GM18861 (cell line): ENCODE measurements at regions not wholly inside any gene's neighbourhood (a gene's known extent, or its start where the extent isn't known, plus 50 kb on each side); places are given as distances from the start of the nearest gene placed in this dataset.
"Not testable (repeated sequence)": the region's sequence is repeated elsewhere in the genome, so short reads cannot be mapped to it uniquely, and the experiment has no call there.

Source experiments
- ATAC-seq: cut with Tn5 transposase; IDR thresholded peaks from one replicate; pipeline ENCODE4 v1.9.1; 2021; ENCODE audit not compliant: unreplicated experiment

DNA sequence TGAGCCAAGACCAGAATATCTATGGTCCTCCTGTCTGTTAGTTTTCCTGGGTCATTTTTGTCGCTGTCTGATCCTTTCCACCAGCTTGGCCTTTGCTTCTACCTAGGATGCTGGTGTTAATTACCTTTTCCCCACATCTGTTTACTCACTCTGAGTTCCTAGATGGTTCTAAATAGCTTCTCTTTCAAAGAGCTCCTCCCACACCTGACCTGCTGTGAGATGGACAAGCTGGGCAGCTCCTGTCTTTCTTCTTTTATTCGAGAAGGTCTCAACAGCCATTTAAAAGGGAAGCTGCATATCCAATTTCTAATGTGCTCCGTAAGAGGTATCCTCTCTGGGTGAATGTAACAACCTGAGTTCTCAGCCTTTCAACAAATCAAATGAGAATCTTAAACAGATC lies 156.2 kb downstream of the HRH4 start:
- ATAC-seq: no peak

DNA sequence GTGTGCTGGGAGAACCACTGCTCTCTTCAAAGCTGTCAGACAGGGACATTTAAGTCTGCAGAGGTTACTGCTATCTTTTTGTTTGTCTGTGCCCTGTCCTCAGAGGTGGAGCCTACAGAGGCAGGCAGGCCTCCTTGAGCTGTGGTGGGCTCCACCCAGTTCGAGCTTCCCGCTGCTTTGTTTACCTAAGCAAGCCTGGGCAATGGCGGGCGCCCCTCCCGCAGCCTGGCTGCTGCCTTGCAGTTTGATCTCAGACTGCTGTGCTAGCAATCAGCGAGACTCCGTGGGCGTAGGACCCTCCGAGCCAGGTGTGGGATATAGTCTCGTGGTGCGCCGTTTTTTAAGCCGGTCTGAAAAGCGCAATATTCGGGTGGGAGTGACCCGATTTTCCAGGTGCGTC lies 164.0 kb downstream of the HRH4 start:
- ATAC-seq: not testable (repeated sequence)

DNA sequence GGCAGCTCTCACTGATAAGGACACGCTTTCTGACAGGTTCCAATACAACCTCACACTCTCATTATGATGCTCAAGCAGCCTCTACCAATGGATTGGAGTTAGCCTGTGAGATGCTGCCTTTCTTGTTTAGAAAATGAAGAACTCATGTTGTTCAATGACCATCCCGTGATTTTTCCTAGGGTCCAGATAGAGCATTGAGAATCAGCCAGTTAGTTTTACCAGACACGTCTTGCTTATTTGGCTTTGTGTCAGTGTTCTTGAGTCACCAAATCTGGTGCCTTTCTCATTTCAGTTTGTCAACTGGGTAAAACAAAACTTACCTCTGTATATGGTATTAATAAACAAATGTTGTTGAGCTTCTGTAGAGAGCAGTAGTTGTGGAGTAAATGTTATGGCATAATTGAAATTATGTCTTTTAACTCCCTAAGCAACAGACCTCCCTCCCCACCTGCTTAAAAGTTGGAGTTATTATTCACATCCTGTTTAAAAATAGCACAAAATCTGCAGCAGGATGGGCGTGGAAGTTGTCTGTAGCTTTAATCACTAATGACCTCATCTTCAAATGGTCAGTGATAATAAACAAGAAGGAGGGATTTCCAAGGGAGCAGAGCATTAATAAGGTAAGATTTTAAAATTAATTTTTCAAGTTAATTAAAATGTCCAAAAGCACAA lies 167.3 kb downstream of the HRH4 start:
- no peak for ATAC-seq

DNA sequence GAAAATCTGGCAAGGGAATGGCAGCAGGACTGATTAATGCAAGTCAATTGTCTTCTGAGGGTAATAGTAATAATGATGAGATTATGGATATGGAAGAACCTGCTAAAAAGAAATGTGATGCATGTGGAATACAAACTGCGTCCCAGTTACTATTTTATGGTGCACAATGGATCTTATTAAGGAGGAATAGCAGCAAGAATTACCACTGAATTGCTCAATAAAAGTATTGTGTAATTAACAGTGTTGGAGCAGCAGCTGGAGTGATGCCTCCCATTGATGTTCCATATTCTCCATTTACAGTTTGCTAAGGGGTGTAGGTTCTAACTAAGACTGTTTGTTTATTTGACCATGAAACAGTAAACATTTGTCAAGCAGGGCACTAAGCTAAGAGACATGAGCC lies 167.9 kb downstream of the HRH4 start:
- no peak for ATAC-seq

DNA sequence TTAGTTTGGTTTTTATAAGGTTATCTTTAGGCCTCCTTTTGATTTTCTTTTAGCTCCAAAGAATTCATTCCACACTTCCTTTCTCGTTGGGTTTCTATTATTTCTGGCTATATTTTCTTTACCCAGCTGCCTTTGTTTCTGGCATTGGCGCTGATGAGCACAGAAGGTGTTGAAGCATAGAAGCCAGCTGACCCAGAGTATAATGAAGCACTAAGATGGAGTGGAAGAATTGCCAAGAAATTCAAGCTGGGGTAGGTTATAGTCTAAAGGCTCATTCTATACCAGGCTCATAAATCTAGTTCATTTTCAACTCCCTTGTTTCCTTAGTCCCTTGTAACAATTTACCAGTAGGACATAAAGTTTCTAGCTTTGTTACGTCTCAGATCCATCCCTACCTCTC lies 169.5 kb downstream of the HRH4 start:
- ATAC-seq: no peak

DNA sequence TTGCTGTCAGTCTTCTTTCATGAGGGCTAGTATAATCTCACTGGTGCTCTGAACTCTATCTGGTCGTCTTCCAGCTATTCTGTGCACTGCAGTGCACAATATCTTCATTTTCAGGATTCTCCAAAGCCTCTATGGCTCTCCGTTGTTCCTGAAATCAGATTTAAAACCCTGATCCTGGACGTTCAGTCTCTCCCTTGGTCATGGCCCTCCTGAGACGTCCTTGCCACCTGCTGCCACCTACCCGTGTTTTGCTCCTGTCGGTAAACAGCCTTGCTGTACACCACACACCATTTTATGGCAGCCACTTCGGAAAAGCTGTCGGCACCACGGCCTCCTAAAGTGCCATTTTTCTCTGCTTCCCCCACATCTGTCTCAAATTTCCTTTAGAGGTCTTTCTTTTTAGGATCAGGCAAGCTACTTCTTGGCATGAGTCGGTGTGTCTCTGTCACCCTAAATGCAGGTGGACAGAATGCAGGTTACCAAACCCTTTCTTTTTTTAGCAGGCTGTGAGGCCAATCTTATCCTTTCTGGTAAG lies 170.0 kb downstream of the HRH4 start:
- ATAC-seq: no peak

DNA sequence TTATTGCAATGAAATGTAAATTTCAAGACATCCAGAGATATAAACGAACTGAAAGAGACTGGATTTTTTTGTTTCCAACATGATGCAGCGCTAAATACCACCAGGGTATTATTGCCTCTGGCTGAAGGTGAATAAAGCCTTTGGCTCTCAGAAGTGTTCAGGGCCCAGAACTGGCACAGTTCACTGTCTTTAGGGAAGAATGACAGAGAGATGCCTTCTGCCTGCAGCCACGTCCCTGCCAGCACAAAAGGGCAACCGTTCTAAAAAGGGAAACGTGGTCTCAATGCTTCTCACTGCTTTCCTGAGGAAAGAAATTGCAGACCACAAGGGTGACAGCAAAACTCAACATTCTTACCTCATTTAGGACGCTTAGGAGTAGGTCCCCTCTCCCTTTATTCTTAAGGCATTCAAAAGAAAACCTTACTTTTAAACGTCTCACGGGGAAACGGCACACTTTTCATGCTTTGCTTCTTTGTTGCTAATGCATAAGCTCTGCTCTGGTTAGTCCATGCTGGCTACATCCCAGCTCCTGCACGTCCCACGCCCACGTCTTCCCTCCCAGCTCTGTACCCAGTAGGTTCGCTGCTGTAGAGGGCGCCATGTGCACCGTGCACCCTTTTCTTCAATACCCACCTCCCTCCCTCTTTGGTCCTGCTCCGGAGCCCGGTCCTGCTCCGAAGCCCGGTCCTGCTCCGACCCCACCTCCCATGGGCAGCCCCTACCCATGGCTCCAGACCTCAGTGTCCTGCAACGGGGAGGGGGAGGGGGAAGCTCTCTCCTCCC lies 171.0 kb downstream of the HRH4 start:
- ATAC-seq: no peak

DNA sequence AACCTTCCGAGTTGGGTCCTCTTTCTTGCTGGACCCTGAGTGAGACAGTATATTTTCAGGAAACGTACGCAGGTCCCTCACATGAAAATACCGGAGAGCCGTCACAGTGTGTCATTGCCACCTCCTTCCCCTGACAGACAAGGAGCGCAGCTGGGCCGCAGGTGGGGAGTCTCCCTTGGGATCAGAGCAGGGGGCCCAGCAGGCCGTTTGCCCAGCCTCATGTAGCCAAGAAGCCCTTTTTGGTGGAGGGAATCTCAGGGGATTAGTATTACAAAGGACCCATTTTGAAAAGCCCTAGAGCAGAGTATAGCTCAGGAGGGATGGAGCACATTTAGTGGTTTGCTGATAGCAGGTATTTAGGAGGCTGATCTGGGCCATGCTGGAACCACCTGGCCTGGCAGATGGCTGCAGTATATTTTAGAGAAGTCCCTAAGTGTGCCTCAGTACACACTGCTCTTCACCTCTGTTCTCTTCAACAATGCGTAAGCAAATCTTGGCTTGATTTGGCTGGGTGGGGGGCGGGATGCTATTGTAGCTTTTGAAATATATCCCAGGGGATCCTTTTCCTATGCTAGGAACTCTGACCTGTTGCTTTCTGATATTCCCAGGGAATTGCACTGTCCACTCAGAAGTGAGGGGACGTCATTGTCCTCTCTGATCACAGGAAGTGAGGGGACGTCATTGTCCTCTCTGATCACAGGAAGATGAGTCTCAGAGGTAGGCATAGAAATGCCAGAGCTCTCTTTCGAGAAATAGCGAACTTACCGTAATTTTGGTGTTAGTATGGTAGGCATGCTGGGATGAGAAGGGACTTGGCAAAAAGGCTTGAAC lies 171.9 kb downstream of the HRH4 start:
- no peak for ATAC-seq

DNA sequence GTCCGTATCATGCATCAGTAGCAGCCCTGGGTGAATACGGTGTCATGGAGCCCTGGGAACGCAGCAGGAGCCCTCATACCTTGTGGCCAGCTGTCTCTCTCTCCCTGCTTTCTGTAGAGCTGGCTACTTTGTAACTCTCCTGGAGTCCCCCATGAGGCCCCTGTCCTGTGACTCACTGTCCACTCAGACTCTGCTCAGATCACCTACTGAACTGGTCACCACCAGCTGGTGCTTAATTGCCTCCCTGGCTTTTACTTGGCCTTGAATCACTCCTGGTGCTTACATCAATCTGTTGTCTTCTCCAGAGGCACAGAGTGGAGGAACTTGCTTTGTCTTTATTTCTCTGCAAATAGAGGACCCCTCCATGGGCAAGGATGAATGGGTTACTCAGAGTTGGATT lies 172.7 kb downstream of the HRH4 start:
- no peak for ATAC-seq

DNA sequence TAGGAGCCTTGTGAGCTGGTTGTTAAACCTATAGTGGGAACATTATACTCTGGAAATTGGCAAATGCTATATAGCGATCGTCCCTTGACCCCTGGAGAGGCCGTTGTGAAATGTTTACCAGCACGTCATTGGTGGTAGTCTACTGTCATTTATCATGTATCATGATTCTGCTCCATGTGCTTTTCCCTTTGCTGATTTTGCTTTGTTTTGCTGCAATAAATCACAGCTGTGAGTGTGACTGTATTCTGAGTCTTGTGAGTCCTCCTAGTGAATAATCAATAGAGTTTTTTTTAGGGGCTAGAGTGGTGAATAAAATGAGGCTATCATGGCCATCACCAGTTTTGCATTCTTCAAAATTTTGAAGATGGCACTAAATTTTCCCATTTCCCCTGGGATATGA lies 189.1 kb downstream of the HRH4 start:
- ATAC-seq: no peak

DNA sequence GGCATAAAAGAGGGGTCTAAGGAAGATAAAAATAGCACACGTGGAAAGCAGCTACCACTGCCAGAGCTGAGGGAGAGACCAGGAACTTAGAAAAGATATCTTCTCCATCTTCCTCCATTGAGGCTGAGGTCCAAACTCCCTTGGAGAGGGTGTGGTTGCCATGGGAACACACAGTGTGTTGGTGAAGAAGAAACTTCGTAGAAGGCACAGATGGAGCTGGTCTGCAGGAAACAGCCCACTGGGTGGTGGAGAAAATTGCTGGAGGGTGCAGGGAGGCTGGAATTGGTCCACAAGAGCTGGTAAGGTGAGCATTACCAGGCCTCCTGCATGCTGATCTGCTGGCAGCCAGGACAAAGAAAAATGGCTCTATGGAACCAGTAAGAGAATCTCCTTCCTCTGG lies 191.0 kb downstream of the HRH4 start:
- ATAC-seq: no peak

DNA sequence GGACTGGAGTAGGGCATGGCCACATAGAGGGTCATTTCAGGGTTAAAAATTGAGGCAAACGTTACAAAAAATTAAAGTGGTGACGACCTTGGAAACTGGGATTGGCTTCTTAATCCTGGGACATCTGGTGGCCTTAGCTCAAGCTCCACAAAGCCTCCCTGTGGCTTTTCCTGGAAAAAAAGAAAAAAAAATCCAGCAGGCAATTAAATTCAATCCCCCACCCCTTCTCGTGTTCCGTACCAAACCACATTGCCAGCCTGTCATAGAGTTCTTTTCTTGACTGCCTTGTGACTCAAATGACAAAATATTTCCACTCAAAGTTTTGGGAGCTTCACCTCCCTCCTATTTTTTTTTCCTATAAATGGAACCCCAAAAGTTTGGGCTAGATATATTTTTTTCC lies 195.6 kb downstream of the HRH4 start:
- ATAC-seq: no peak

DNA sequence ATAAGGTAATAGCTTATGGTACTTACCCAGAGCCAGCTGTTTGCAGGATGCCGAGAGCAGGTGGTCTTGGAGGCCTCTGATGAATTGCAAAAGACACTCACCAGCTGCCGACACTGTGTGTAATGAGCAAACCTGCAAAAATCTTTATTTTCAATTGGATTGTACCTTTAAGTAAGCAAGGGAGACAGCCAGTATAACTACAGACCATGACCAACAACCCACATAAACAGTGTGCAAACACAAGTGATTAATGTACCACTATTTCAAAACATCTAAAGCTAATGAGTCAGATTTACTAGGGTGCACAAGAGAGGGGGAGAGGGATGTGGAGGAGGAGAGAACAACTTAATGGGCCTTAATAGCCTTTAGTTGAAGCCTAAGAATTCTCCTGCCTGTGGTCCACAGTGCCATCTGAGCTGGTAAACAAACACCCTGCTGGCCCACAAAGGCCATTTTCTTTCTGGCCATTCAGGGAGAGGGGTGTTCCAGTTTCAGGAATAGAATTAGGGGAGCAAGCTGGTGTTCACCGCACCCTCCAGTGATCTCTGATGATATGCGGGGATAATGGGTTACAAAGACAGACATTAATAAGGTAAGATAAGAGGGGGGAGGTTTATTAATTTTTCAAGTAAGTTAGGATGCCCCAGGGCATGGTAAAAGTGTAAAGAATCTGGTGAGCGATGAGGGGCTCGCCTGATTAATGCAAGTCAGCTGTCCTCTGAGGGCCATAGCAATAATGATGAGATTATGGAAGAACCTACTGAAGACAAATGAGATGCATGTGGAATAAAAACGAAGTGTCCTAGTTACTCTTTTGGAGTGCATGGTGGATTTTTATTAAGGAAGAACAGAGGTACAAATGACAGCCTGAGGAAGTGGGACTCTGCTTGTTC lies 196.4 kb downstream of the HRH4 start:
- no peak for ATAC-seq

DNA sequence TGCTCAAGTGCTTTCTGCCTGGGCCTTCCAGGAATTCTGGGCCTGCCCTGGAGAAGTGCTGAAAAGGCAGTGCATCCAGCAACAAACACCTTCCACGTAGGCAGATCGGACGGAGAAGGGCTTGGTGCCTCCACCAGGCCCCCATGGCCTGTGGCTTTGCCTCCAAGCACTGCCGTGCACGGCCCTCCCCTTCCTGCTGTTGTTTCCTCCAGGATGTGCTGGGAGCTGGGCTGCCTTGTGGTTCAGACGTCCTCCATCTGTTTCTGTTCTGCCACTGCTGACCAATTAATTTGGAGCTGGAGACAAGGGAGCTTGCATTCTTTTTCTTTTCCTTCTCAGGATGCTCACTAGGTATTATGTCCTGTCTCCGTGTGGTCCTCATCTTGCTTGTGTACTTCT lies 197.0 kb downstream of the HRH4 start:
- ATAC-seq: no peak

DNA sequence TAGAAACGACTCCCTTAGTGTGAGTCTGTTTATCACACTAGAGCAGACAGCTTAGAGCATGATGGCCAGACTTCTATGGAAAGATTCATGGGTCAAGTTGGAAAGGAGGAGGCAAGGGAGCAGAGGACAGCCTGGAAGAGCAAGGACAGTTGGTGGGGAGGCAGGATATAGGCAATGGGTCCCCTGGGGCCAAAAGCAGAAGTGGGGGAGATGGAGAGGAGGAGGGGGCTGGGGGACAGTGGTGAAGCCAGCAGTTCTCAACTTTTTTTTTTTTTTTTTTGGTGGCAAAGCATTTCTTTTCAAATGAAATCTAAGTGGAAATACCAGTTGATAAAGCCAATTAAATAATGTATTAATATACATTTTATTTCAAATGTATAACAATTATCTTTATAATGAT lies 197.9 kb downstream of the HRH4 start:
- no peak for ATAC-seq

DNA sequence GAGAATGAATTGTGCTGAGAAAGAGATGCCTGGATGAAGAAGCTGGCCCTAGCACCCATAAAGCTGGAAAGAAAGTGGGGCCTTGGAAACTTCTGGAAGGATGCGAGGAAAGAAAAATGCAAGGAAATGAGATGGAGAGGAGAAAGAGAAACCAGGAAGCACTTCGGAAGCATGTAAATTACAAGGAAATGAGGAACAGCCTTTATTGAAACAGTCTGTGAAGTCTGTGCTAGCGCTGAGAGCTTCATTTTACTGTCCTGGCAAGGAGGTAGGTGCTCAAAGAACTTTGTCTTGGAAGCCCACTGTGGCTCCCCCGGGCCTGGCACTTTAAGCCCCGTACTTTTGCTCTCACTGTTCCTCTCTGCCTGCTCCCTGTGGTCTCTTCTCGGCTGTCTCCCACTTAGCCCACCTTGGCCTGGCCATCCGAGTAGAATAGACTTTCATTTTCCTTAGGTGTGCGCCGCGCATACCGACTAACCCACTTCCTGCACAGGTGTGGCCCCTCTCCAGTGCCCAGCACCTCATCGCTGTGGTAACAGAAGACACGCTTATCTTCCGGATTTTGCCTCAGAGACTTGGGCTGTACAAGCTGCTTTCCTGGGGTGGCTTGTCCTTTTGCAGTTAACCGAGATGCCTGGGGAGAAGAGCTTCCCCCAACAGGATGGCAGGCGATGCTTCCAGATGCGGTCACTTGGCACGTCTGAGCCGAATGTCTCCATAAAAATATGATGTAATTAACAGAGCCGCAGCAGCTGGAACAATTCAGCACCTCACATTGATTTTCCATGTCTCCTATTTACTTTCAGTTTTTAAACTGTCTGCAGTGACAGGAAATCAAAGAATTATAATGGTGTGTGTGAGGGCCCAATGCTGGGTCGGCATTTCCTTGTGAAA lies 199.6 kb downstream of the HRH4 start:
- ATAC-seq: no peak

DNA sequence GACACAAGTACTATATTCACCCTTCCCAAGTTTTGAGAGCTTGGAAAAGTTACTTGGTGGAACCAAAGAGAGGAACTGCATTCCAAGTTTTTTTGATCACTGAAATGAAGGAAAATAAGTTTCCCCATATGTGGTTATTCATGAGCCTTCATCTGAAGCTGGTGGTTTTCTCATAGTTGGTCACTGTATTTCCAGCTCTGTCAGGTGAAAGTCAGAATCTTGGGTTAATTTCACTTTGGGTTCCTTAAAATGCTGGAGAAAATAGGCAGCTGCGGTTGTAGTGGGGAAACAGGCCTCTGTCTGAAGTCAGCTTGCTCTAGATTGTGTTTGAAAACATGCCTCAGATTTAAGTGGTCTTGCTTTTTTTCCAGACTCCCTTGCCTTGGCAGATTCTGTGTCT lies 200.5 kb downstream of the HRH4 start:
- ATAC-seq: no peak

DNA sequence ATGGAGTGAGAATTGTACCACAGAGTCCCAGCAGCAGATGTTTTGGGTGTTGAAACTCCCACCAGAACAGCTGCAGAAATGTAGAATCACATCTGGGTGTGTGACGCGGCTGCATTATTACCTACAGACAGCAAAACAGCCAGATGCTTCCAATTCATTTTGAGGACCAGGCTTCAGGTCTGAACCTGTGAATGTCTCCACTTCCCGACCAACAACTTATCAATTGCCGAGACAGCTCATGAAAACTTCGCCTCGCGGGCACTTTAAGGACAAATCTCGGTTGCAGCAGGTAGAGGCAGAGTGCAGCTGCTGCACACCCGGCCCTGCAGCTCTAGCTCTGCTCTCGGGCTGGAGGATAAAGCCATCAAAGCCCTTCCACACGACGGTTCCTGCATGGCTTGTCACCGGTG lies 202.0 kb downstream of the HRH4 start:
- ATAC-seq: no peak

DNA sequence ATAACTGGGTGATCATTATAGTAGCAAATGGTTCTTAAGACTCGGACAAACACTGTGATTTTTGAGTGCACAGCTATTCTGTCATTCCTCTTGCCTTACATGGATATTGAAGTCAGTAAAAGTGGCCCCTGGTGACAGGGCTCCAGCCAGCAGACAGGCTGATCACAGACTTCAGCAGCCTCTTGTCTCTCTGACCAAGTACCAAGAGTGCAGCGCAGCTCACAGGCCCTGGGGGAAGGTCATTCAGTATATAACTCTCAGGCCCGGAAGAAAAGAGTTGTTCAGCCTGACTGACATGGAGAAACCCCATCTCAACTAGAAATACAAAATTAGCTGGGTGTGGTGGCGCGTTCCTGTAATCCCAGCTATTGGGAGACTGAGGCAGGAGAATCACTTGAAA lies 202.6 kb downstream of the HRH4 start:
- no peak for ATAC-seq

DNA sequence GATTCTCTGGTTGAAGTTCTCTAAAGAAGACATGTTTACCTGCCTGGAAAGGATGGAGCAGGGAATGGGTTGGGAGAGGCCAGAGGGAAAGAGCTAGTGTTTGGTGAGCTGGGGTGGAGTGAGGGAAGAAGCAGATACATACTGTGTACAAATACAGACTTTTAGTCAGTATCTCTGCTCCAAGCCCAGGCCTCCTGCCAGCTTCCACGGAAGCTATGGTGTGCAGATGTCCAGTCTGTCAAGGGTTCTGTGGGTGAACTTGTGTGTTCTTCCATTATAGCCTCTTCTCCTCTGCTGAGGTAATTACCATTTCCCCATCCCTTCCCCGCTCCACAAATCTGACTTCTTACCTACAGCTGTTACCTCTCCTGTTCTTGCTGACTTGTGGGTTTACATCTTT lies 208.6 kb downstream of the HRH4 start:
- no peak for ATAC-seq
